Left lung (tissue), 4 donors: ENCODE measurements at regions not wholly inside any gene's neighbourhood (a gene's known extent, or its start where the extent isn't known, plus 50 kb on each side); places are given as distances from the start of the nearest gene placed in this dataset.
"Not testable (repeated sequence)": the region's sequence is repeated elsewhere in the genome, so short reads cannot be mapped to it uniquely, and the experiment has no call there.

Source experiments
- ATAC-seq: fragments of 200-7000 bp; cut with Tn5 transposase; one replicate; pipeline ENCODE4 v1.9.1; 2020; ENCODE audit warnings: moderate library complexity
- DNase-seq, 4 donors: peaks; one replicate each; pipeline ENCODE4 v3.0.0-alpha.2; 2013 to 2020
- H3K27ac ChIP-seq, 2 donors: fragments of 200-600 bp; sonication (generic) in 1 of 2; one replicate each; pipeline versions ENCODE4 v1.5.0 to v1.8.0; 2020 to 2021
- H3K27me3 ChIP-seq, 2 donors: fragments of 200-600 bp; sonication (generic) in 1 of 2; one replicate each; pipeline versions ENCODE4 v1.5.0 to v1.8.0; 2020 to 2021
- H3K36me3 ChIP-seq, 2 donors: fragments of 200-600 bp; sonication (generic) in 1 of 2; one replicate each; pipeline versions ENCODE4 v1.5.0 to v1.8.0; 2020 to 2021
- H3K4me1 ChIP-seq, 2 donors: fragments of 200-600 bp; one replicate each; pipeline ENCODE4 v1.8.0; 2021
- H3K4me3 ChIP-seq, 2 donors: fragments of 200-600 bp; sonication (generic) in 1 of 2; one replicate each; pipeline versions ENCODE4 v1.5.0 to v1.8.0; 2020 to 2021; ENCODE audit warnings: mild to moderate bottlenecking in 1 of 2
- H3K9me3 ChIP-seq, 2 donors: fragments of 200-600 bp; sonication (generic) in 1 of 2; one replicate each; pipeline versions ENCODE4 v1.5.0 to v1.8.0; 2020 to 2021
- intact Hi-C, 2 donors: fragments of 100-400 bp; cut with DNase I; formaldehyde crosslinking; loops; one replicate each; pipeline versions ENCODE4 v1.11.2 to v1.14.2; 2022
- TF ChIP-seq, protein P1 (sequence below), 2 donors: fragments of 200-600 bp; sonication (generic) in 1 of 2; IDR thresholded peaks; one replicate each; pipeline versions ENCODE4 v1.5.0 to v1.8.0; 2021; ENCODE audit warnings: antibody characterized with exemption in 2 of 2
- donor health status: DM: no; HTN: yes; CAD: no.
- donor health status: DM: no; HTN: no; CAD: no.

GRCh38 chr4:137421796-137422195 lies 110.5 kb downstream of the PCDH18 start:
- ATAC-seq (no peak), DNase-seq (no peak)
- TF ChIP-seq, protein P1, sequence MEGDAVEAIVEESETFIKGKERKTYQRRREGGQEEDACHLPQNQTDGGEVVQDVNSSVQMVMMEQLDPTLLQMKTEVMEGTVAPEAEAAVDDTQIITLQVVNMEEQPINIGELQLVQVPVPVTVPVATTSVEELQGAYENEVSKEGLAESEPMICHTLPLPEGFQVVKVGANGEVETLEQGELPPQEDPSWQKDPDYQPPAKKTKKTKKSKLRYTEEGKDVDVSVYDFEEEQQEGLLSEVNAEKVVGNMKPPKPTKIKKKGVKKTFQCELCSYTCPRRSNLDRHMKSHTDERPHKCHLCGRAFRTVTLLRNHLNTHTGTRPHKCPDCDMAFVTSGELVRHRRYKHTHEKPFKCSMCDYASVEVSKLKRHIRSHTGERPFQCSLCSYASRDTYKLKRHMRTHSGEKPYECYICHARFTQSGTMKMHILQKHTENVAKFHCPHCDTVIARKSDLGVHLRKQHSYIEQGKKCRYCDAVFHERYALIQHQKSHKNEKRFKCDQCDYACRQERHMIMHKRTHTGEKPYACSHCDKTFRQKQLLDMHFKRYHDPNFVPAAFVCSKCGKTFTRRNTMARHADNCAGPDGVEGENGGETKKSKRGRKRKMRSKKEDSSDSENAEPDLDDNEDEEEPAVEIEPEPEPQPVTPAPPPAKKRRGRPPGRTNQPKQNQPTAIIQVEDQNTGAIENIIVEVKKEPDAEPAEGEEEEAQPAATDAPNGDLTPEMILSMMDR (IDR thresholded peaks at IDR 0.05) = no peak
- Histone ChIP-seq H3K4me3 (no peak overlapping the region), H3K4me1 (no peaks in the 10 kb centered on the region), H3K36me3 (no peaks in the 10 kb centered on the region), H3K27ac (no peak overlapping the region), H3K27me3 (no peaks in the 10 kb centered on the region), H3K9me3 (peaks cover 0 to 25% of the 10 kb centered on the region in 2 donors)
- intact Hi-C loops = no loop called here

GRCh38 chr4:137420901-137421396 lies 111.3 kb downstream of the PCDH18 start:
- TF ChIP-seq, protein P1 (IDR thresholded peaks at IDR 0.05) = no peak

DNA sequence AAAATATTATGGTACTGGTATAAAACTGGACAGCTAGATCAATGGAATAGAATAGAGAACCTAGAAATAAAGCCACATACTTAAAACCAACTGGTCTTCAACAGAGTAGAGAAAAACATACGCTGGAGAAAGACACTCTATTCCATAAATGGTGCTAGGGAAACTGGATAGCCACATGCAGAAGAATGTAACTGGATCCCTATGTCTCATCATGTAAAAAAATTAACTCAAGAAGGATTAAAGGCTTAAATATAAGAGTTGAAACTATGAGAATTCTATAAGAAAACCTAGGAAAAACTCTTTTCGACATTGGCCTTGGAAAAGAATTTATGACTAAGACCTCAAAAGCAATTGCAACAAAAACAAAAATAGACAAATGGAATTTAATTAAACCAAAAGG lies 114.6 kb downstream of the PCDH18 start:
- intact Hi-C loops = no loop called here
- H3K9me3 ChIP-seq = peaks cover 0 to 19% of the 10 kb centered on the region in 2 donors
- ATAC-seq (no peak), DNase-seq (no peak)
- TF ChIP-seq, protein P1 (IDR thresholded peaks at IDR 0.05) = no peak
- no peak overlapping the region for H3K4me3 ChIP-seq
- no peaks in the 10 kb centered on the region for H3K4me1 ChIP-seq
- no peaks in the 10 kb centered on the region for H3K27me3 ChIP-seq
- H3K36me3 ChIP-seq = no peaks in the 10 kb centered on the region
- H3K27ac ChIP-seq = no peak overlapping the region

More at GRCh38 chr4:137420901-137421396, 111.3 kb downstream of the PCDH18 start:
- intact Hi-C loops = no loop called here
- ATAC-seq (no peak), DNase-seq (peak in 1 of 4 donors; percentile 75)
- Histone ChIP-seq H3K4me3 (no peak overlapping the region), H3K9me3 (peaks cover 0 to 23% of the 10 kb centered on the region in 2 donors), H3K4me1 (no peaks in the 10 kb centered on the region), H3K27me3 (no peaks in the 10 kb centered on the region), H3K36me3 (no peaks in the 10 kb centered on the region), H3K27ac (no peak overlapping the region)

GRCh38 chr4:137414802-137415201 lies 117.5 kb downstream of the PCDH18 start:
- Histone ChIP-seq H3K4me3 (no peak overlapping the region), H3K27ac (no peak overlapping the region), H3K9me3 (peaks cover 0 to 2% of the 10 kb centered on the region in 2 donors), H3K27me3 (no peaks in the 10 kb centered on the region), H3K4me1 (no peaks in the 10 kb centered on the region), H3K36me3 (no peaks in the 10 kb centered on the region)
- ATAC-seq (no peak), DNase-seq (no peak)
- intact Hi-C loops = no loop called here
- TF ChIP-seq, protein P1 (IDR thresholded peaks at IDR 0.05) = no peak

DNA sequence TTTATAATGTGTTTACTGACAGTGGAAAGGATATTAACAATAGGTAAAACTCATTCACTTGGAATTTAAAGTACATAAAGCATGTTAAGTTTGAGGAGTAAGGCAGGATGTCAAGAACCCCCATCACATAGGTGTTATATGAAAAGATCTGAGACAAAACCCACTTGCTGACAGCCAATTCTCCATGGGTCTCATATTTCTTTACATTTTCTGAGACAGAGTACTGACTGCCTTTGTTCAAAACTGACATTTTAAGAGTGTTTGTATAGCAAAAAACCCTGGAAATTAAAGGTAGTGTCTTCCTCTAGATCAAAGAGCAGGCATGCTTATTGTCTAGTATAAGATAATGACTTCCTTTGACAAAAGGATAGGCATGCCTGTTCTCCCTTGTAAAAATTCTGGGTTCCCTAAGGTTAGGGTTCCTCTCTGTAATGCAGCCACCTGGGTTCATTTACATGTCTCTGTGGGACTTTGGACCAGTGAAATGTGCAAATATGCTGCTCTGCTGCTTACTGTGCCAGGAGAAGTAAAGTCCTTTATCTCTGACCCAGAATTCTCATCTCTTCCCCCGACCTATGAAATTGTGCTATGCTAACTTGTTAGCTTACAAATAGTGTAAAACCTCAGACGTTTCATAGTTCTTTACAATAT lies 123.6 kb downstream of the PCDH18 start:
- H3K4me1 ChIP-seq = no peaks in the 10 kb centered on the region
- H3K9me3 ChIP-seq = no peaks in the 10 kb centered on the region
- H3K27ac ChIP-seq = no peak overlapping the region
- ATAC-seq = no peak
- intact Hi-C loops = no loop called here
- no peaks in the 10 kb centered on the region for H3K27me3 ChIP-seq
- H3K36me3 ChIP-seq = no peaks in the 10 kb centered on the region
- TF ChIP-seq, protein P1 (IDR thresholded peaks at IDR 0.05) = no peak
- no peak overlapping the region for H3K4me3 ChIP-seq
- DNase-seq = no peak

- H3K4me1 ChIP-seq, ATAC-seq, DNase-seq, H3K36me3 ChIP-seq, H3K27me3 ChIP-seq, intact Hi-C loops, H3K27ac ChIP-seq, H3K4me3 ChIP-seq, H3K9me3 ChIP-seq: not testable (repeated sequence)
Observed at GRCh38 chr4:137405833-137406232, 126.5 kb downstream of the PCDH18 start.
